Upper lobe of left lung (tissue), 4 donors: ENCODE measurements at regions not wholly inside any gene's neighbourhood (a gene's known extent, or its start where the extent isn't known, plus 50 kb on each side); places are given as distances from the start of the nearest gene placed in this dataset.

Experiments
- POLR2A ChIP-seq, 4 donors: fragments of 450-650 bp; IDR thresholded peaks; one replicate each; pipeline ENCODE4 v1.5.1; 2016 to 2017; ENCODE audit warnings: antibody characterized with exemption in 4 of 4, mild to moderate bottlenecking in 2 of 4
- POLR2AphosphoS5 ChIP-seq, 2 donors: sonication (generic); formaldehyde crosslinking; IDR thresholded peaks; one replicate each; pipeline ENCODE4 v1.5.1; 2017; ENCODE audit warnings: antibody characterized with exemption in 2 of 2

DNA sequence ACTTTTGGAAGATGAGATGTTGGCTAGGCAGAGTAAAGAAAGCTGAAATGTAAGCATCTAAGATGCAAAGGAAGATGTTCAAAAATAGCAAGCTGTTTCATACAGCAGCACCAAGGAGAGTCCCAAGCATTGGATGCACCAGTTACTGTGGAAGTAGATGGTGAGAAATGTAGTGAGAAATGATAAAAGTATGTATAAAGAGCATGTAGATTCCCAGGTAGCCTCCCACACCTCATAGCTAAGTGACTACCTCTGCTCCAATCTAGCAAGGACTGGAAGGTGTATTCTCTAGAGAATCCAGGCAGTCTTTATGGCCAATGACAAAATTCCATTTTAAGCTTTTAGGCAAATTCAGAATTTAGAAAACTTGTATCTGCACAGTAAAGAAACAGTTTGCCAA, 50.9 kb upstream of the C4orf54 start:
- TF ChIP-seq POLR2AphosphoS5 (IDR thresholded peaks at IDR 0.05) (no peak), POLR2A (IDR thresholded peaks at IDR 0.05) (no peak)
